ENCODE measurements at regions not wholly inside any gene's neighbourhood (a gene's known extent, or its start where the extent isn't known, plus 50 kb on each side); places are given as distances from the start of the nearest gene placed in this dataset.

DNA sequence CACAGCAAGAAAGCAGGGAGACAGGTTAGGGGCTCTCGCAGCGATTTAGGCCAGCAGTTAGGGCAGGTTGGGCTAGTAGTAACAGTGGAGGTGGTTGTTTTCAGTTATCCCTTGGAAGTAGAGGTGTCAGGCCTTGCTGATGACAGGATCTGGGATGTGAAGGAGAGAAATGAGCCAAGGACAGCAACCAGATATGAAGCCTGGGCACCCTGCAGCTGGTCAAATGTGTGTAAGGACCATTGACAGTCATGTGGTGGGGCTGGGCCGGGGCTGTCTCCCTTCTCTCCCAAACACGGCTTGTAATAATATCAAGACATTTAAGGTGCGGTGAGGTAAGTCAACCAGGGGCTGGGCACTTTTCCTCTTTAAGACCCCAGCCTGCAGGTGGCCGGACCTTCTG, 112.5 kb upstream of the IGFBP3 start:
- intact Hi-C loops (cut with DNase I), result no loop called here
- no peak for TF ChIP-seq POLR2A (IDR thresholded peaks at IDR 0.05)
- TF ChIP-seq POLR2AphosphoS5 (IDR thresholded peaks at IDR 0.05; ENCODE audit: insufficient read depth in 1 of 2, low read depth in 1 of 2), result no peak
- TF ChIP-seq, protein P1, sequence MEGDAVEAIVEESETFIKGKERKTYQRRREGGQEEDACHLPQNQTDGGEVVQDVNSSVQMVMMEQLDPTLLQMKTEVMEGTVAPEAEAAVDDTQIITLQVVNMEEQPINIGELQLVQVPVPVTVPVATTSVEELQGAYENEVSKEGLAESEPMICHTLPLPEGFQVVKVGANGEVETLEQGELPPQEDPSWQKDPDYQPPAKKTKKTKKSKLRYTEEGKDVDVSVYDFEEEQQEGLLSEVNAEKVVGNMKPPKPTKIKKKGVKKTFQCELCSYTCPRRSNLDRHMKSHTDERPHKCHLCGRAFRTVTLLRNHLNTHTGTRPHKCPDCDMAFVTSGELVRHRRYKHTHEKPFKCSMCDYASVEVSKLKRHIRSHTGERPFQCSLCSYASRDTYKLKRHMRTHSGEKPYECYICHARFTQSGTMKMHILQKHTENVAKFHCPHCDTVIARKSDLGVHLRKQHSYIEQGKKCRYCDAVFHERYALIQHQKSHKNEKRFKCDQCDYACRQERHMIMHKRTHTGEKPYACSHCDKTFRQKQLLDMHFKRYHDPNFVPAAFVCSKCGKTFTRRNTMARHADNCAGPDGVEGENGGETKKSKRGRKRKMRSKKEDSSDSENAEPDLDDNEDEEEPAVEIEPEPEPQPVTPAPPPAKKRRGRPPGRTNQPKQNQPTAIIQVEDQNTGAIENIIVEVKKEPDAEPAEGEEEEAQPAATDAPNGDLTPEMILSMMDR (IDR thresholded peaks at IDR 0.05), result no peak
- no peak overlapping the region for H3K4me3 ChIP-seq
- no peaks in the 10 kb centered on the region for H3K27me3 ChIP-seq
- no peaks in the 10 kb centered on the region for H3K9me3 ChIP-seq
- H3K4me1 ChIP-seq, result no peaks in the 10 kb centered on the region
- no peaks in the 10 kb centered on the region for H3K36me3 ChIP-seq
- no peak for DNase-seq (ENCODE audit: extremely low spot score in 2 of 2)
- H3K27ac ChIP-seq, result no peak overlapping the region

DNA sequence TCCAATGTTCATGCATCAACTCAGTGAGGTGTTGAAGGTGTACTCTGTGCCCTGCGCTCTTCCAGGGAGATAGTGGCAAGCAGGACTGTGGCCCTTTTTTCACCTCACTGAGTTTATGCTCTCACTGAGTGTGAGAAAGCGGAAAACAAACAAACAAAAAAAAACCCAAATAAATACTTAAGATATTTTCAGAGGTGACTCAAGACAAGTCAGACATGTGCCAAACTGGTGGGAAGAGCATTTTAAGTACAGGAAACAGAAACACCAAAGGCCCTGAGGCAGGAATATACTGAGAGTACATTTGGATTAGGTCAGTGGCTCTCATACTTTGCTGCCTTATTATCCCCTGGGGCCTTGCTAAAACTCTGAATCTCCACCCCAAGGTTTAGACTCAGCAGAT, 111.9 kb upstream of the IGFBP3 start:
- H3K4me3 ChIP-seq, result no peak overlapping the region
- H3K9me3 ChIP-seq, result no peaks in the 10 kb centered on the region
- H3K27me3 ChIP-seq, result no peaks in the 10 kb centered on the region
- H3K4me1 ChIP-seq, result no peaks in the 10 kb centered on the region
- DNase-seq (ENCODE audit: extremely low spot score in 2 of 2), result no peak
- H3K36me3 ChIP-seq, result no peaks in the 10 kb centered on the region
- intact Hi-C loops (cut with DNase I), result no loop called here
- TF ChIP-seq POLR2AphosphoS5 (IDR thresholded peaks at IDR 0.05; ENCODE audit: insufficient read depth in 1 of 2, low read depth in 1 of 2), result no peak
- TF ChIP-seq, protein P1 (IDR thresholded peaks at IDR 0.05), result no peak
- TF ChIP-seq POLR2A (IDR thresholded peaks at IDR 0.05), result no peak
- no peak overlapping the region for H3K27ac ChIP-seq

DNA sequence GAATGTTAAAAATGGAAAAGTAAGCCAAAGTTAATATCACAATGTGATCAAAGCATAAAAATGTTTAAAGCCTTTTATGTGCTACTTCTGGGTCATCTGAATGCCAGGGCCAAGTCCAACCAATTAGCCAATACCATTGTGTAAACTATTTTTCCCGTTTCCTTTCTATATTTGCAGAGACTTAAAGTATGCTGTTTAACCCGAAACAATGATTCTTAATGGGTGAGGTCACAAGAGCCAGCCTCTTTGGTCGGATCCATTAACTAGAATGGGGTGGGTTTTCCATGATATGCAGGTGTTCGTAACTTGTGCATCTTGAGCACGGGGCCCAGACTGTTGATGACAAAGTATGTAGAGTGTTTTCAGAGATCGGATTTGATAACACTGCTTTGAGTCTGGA, 111.3 kb upstream of the IGFBP3 start:
- intact Hi-C loops (cut with DNase I), result no loop called here
- Histone ChIP-seq H3K4me1 (no peaks in the 10 kb centered on the region), H3K27ac (no peak overlapping the region), H3K27me3 (no peaks in the 10 kb centered on the region), H3K4me3 (no peak overlapping the region), H3K36me3 (no peaks in the 10 kb centered on the region), H3K9me3 (no peaks in the 10 kb centered on the region)
- no peak for DNase-seq (ENCODE audit: extremely low spot score in 2 of 2)
- TF ChIP-seq POLR2A (IDR thresholded peaks at IDR 0.05) (no peak), POLR2AphosphoS5 (IDR thresholded peaks at IDR 0.05; ENCODE audit: insufficient read depth in 1 of 2, low read depth in 1 of 2) (no peak)
- TF ChIP-seq, protein P1 (IDR thresholded peaks at IDR 0.05), result no peak

DNA sequence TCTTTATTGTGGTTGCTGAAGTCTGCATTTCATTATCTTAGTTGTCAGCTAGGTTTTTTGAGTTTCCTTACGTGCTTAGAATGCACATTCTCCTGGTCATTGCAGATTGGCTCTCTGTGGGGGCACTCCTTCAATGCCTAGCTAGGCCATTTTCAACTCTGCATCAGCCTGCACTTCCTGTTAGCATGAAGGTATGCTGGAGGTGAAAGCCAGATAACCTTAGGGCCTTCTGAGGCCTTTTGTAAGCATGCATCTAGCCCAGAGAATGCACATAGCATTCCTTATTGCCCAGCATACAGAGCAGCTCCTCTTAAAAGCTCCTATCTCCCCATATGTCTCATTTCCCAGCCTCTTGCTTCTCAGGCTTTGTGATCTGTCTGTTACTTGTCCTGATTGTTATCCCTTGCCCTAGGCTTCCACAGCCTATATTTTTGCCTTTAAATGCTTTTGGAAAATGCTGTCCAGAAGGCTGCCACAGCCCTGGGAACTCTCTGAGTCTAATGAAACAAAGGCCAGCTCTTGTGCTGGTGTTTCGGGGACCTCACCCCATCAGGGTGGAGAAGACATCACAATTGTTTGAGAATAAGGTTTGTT, 108.1 kb upstream of the IGFBP3 start:
- intact Hi-C loops (cut with DNase I), result no loop called here
- no peak for DNase-seq (ENCODE audit: extremely low spot score in 2 of 2)
- TF ChIP-seq POLR2AphosphoS5 (IDR thresholded peaks at IDR 0.05; ENCODE audit: insufficient read depth in 1 of 2, low read depth in 1 of 2), result no peak
- TF ChIP-seq, protein P1 (IDR thresholded peaks at IDR 0.05), result no peak
- no peak for TF ChIP-seq POLR2A (IDR thresholded peaks at IDR 0.05)

DNA sequence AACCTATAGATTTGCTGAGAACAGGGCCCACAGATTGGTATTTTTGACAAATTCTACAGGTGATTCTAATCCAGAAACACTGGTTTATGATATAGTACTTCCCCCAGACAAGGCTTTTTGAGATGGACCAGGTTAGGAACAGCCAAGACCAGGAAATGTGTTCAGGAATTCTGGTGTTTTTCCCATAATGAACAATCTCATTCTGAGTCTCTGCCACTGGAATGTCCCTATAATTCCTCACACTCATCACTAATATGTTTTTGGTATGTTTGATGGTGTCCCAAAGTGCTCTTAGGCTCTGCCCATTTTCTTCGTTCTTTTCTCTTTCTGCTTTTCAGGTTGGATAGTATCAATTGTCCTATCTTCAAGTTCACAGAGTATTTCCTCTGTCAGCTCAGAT, 107.2 kb upstream of the IGFBP3 start:
- no peak overlapping the region for H3K4me3 ChIP-seq
- no peaks in the 10 kb centered on the region for H3K4me1 ChIP-seq
- TF ChIP-seq POLR2A (IDR thresholded peaks at IDR 0.05), result no peak
- TF ChIP-seq, protein P1 (IDR thresholded peaks at IDR 0.05), result no peak
- no peak for TF ChIP-seq POLR2AphosphoS5 (IDR thresholded peaks at IDR 0.05; ENCODE audit: insufficient read depth in 1 of 2, low read depth in 1 of 2)
- intact Hi-C loops (cut with DNase I), result no loop called here
- H3K9me3 ChIP-seq, result no peaks in the 10 kb centered on the region
- DNase-seq (ENCODE audit: extremely low spot score in 2 of 2), result no peak
- no peaks in the 10 kb centered on the region for H3K27me3 ChIP-seq
- H3K27ac ChIP-seq, result no peak overlapping the region
- H3K36me3 ChIP-seq, result no peaks in the 10 kb centered on the region

More for the DNA sequence above, 108.1 kb upstream of the IGFBP3 start:
- no peaks in the 10 kb centered on the region for H3K36me3 ChIP-seq
- no peaks in the 10 kb centered on the region for H3K27me3 ChIP-seq
- H3K27ac ChIP-seq, result no peak overlapping the region
- no peak overlapping the region for H3K4me3 ChIP-seq
- no peaks in the 10 kb centered on the region for H3K9me3 ChIP-seq
- no peaks in the 10 kb centered on the region for H3K4me1 ChIP-seq
